GM18867 (cell line): ENCODE measurements at regions not wholly inside any gene's neighbourhood (a gene's known extent, or its start where the extent isn't known, plus 50 kb on each side); places are given as distances from the start of the nearest gene placed in this dataset.
"Not testable (repeated sequence)": the region's sequence is repeated elsewhere in the genome, so short reads cannot be mapped to it uniquely, and the experiment has no call there.

Experiments used
- ATAC-seq: cut with Tn5 transposase; IDR thresholded peaks from one replicate; pipeline ENCODE4 v1.9.1; 2021; ENCODE audit warnings: mild to moderate bottlenecking, moderate library complexity; ENCODE audit not compliant: unreplicated experiment

- no peak for ATAC-seq
Measured at GRCh38 chr21:16113052-16113715, 383.4 kb downstream of the USP25 start.

- no peak for ATAC-seq
Measured at GRCh38 chr21:16115461-16115860, 385.7 kb downstream of the USP25 start.

GRCh38 chr21:16116069-16116468 lies 386.3 kb downstream of the USP25 start:
- no peak for ATAC-seq

DNA sequence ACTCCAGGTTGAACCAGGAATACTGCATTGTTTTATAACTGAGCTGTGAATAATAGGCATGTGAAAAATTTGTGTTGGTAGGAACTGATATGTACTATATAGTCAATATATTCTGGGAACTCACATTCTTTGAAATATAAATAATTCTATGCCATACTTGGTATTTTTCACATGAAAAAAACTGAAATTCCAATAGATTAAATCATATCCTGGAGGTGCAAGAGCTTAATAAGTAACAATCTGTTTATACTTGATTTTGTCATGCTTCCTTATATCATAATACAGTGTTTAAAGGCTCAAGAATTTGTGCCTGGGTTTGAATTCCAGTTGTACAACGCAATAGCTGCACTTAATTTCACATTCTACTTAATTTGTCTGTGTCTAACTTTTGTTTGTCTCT lies 387.0 kb downstream of the USP25 start:
- ATAC-seq, result no peak

GRCh38 chr21:16117331-16117730 lies 387.5 kb downstream of the USP25 start:
- no peak for ATAC-seq

DNA sequence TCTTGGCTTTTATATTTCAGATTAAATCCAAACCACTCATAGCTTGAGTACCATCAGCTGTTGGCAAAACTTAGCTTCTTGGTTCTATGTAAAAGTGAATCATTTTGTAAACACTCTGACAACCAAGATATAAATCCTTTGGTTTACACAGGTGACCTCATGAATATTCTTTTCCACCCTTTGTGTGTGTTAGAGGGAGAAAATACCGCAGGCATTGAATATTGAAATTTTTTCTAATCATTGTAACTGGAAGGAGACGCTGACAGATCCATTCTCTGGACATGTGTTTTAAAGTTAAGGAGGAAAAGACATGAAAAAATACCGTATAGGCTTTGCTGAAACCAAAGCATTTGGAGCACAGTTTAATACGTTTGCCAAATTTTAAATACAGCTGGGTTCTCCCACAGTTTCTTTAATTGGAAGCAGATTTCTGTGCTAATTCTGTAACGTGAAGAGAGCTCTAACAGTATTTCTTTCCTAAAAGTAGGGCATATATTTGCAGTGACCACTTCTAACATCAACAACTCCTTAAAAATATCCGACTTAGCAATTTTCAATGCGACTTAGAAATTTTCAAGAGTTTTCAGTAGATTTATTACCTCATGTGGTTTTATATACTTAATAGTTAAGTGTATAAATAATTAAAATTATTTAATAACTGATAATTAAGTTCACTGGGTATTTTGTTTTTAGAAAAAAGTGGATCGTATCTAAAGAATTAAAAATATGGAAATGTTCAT lies 388.2 kb downstream of the USP25 start:
- no peak for ATAC-seq

- no peak for ATAC-seq
Measured at GRCh38 chr21:16124378-16125138, 394.8 kb downstream of the USP25 start.

- ATAC-seq, result no peak
Measured at GRCh38 chr21:16125274-16125673, 395.5 kb downstream of the USP25 start.

GRCh38 chr21:16132453-16132852 lies 402.7 kb downstream of the USP25 start:
- not testable (repeated sequence) for ATAC-seq

- no peak for ATAC-seq
Measured at GRCh38 chr21:16133248-16133647, 403.5 kb downstream of the USP25 start.

- ATAC-seq, result no peak
Measured at GRCh38 chr21:16134134-16134533, 404.4 kb downstream of the USP25 start.

- no peak for ATAC-seq
Measured at GRCh38 chr21:16137106-16137505, 407.3 kb downstream of the USP25 start.

- no peak for ATAC-seq
Measured at GRCh38 chr21:16145052-16145451, 415.3 kb downstream of the USP25 start.

DNA sequence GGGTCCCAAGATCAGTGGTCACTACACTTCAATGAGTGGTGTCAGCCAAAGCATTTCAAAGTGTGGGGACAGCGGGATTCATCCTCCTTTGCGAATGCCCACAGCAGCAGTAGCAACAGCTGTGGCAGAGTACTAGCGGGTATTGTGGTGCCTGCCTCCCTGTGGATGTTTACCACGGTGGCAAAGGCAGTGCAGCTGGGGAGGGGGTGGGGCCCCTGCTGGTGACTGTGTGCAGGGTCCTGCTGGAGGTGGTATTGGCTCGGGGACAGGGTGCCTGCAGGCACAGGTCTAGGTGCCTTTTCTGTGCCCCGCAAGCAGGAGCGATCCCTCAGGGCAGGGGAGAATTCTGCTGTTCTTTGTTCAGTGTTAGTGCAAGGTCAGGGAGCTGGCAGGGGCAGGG lies 415.7 kb downstream of the USP25 start:
- no peak for ATAC-seq

DNA sequence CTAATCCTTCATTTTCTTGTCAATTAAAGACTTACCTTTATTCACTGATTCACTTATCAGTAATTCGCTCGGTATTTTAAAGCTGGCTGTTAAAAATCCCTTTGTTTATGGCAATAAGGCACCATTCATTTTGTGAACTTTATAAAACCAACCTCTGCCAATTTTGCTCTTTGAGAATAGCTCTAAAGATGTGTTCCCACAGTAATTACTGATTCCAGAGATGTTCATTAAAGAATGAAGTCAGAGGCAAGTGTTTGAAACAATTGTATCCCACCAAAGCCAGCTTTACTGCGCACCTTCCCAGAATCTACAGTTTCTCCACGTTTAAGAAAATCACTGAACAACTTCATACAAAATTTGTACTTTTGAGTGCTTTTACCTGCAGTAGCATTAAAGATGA lies 424.5 kb downstream of the USP25 start:
- no peak for ATAC-seq

DNA sequence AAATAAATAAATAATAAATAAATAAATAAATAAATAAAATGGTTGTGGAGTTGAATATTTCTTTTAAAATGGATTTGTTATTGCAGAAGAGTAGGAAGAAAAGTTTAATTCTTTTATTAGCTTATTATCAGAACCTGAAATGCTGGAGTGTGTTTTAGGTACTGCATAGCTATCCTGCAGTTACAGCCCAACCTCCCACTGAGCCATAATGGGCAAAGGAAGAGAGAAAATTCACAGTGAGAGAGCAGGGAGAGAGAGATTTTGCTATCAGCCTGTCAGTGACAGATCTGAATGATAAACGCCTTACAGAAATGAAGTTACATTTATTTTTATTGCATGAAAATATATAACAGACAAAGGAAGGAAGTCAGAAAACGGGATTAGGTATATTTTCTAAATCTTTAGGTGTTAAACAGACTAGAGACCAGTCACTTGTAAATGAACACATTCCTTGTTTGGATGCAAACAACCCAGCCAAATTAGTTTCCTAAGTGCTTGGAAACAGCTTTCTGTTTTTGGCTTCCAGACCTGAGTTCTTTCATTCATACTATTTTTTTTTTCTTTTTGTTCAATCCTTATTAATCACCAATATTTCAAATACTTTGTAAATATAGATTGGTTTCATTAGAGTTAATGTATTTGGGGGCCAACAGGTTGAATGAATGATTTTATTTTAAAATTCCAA lies 425.3 kb downstream of the USP25 start:
- ATAC-seq, result no peak

- no peak for ATAC-seq
Measured at GRCh38 chr21:16156841-16157489, 427.2 kb downstream of the USP25 start.

- no peak for ATAC-seq
Measured at GRCh38 chr21:16159213-16159970, 429.6 kb downstream of the USP25 start.

GRCh38 chr21:16159971-16160350 lies 430.2 kb downstream of the USP25 start:
- ATAC-seq, result no peak

- no peak for ATAC-seq
Measured at GRCh38 chr21:16162953-16163352, 433.2 kb downstream of the USP25 start.
